ENCODE measurements at regions not wholly inside any gene's neighbourhood (a gene's known extent, or its start where the extent isn't known, plus 50 kb on each side); places are given as distances from the start of the nearest gene placed in this dataset.

- DNase-seq (ENCODE audit: low read depth in 3 of 3) = no peak
Measured at GRCh38 chr18:34592961-34593382, 117.1 kb upstream of the DTNA start.

GRCh38 chr18:34594266-34594665 lies 115.8 kb upstream of the DTNA start:
- DNase-seq (ENCODE audit: low read depth in 3 of 3) = no peak

- DNase-seq (ENCODE audit: low read depth in 3 of 3) = no peak
Measured at GRCh38 chr18:34595690-34596089, 114.4 kb upstream of the DTNA start.

GRCh38 chr18:34598120-34598635 lies 111.9 kb upstream of the DTNA start:
- DNase-seq (ENCODE audit: low read depth in 3 of 3) = no peak

- no peak for DNase-seq (ENCODE audit: low read depth in 3 of 3)
Measured at GRCh38 chr18:34600158-34600557, 109.9 kb upstream of the DTNA start.

GRCh38 chr18:34600874-34601656 lies 109.0 kb upstream of the DTNA start:
- DNase-seq (ENCODE audit: low read depth in 3 of 3) = no peak

- DNase-seq (ENCODE audit: low read depth in 3 of 3) = no peak
Measured at GRCh38 chr18:34604591-34604990, 105.5 kb upstream of the DTNA start.

- DNase-seq (ENCODE audit: low read depth in 3 of 3) = no peak
Measured at GRCh38 chr18:34606851-34607250, 103.2 kb upstream of the DTNA start.

GRCh38 chr18:34608064-34608463 lies 102.0 kb upstream of the DTNA start:
- DNase-seq (ENCODE audit: low read depth in 3 of 3) = no peak

GRCh38 chr18:34609986-34610648 lies 100.0 kb upstream of the DTNA start:
- DNase-seq (ENCODE audit: low read depth in 3 of 3) = no peak

- no peak for DNase-seq (ENCODE audit: low read depth in 3 of 3)
Measured at GRCh38 chr18:34611904-34612303, 98.2 kb upstream of the DTNA start.

GRCh38 chr18:34620258-34620861 lies 89.7 kb upstream of the DTNA start:
- DNase-seq (ENCODE audit: low read depth in 3 of 3) = no peak

- DNase-seq (ENCODE audit: low read depth in 3 of 3) = no peak
Measured at GRCh38 chr18:34623557-34623956, 86.5 kb upstream of the DTNA start.

- no peak for DNase-seq (ENCODE audit: low read depth in 3 of 3)
Measured at GRCh38 chr18:34624551-34624950, 85.5 kb upstream of the DTNA start.

- DNase-seq (ENCODE audit: low read depth in 3 of 3) = no peak
Measured at GRCh38 chr18:34626404-34627136, 83.5 kb upstream of the DTNA start.

GRCh38 chr18:34627137-34627920 lies 82.8 kb upstream of the DTNA start:
- DNase-seq (ENCODE audit: low read depth in 3 of 3) = no peak

GRCh38 chr18:34631093-34631966 lies 78.8 kb upstream of the DTNA start:
- DNase-seq (ENCODE audit: low read depth in 3 of 3) = no peak

- DNase-seq (ENCODE audit: low read depth in 3 of 3) = no peak
Measured at GRCh38 chr18:34632321-34632720, 77.8 kb upstream of the DTNA start.

GRCh38 chr18:34633368-34633767 lies 76.7 kb upstream of the DTNA start:
- no peak for DNase-seq (ENCODE audit: low read depth in 3 of 3)

- no peak for DNase-seq (ENCODE audit: low read depth in 3 of 3)
Measured at GRCh38 chr18:34637094-34637801, 72.8 kb upstream of the DTNA start.
